ENCODE measurements at regions not wholly inside any gene's neighbourhood (a gene's known extent, or its start where the extent isn't known, plus 50 kb on each side); places are given as distances from the start of the nearest gene placed in this dataset.
"Not testable (repeated sequence)": the region's sequence is repeated elsewhere in the genome, so short reads cannot be mapped to it uniquely, and the experiment has no call there.

GRCh38 chr2:7430421-7430868, 513.2 kb downstream of the RNF144A start:
- no peak for DNase-seq (ENCODE audit: low spot score)

- peak; percentile 35 for DNase-seq (ENCODE audit: low spot score)
Measured at GRCh38 chr2:7430869-7431641, 513.8 kb downstream of the RNF144A start.

GRCh38 chr2:7432436-7432835, 515.2 kb downstream of the RNF144A start:
- DNase-seq (ENCODE audit: low spot score): no peak

DNA sequence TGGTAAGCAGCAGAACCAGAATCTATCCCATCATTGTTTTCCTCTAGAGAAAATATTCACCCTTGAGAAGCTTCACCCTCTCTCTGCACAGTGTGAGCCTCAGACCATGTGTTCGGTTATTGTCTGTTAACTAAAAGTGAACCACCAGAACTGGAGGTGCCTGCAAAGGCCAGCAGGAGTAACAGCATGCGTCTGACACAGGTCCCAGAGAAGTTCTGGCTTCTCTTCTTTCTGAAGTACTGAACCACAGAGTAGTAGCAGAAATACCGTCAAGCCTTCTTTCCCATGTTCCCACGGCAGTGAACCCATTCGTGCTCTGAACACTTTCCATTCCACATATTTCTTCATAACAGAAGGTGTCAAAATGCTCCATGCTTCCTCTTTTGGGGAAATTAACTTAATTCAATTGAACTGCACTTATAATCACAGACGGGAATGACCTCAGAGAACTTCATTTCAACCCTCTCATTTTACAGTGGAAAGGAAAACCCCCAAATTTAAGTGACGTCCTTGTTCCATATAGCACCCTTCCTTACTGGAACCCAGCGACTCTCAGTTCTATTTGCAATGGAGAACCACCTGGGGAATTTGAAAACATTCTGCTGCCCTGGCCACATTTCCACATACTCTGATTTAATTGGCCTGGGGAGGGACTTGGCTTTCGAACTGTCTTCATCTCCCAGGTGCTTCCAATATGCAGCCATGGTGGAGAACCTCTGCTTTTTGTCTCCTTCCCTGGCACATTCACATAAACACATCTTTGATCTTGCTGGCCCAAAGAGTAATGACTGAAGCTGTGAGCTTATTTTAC, 519.1 kb downstream of the RNF144A start:
- DNase-seq (ENCODE audit: low spot score): no peak

- DNase-seq (ENCODE audit: low spot score): no peak
Measured at GRCh38 chr2:7437141-7437540, 519.9 kb downstream of the RNF144A start.

DNA sequence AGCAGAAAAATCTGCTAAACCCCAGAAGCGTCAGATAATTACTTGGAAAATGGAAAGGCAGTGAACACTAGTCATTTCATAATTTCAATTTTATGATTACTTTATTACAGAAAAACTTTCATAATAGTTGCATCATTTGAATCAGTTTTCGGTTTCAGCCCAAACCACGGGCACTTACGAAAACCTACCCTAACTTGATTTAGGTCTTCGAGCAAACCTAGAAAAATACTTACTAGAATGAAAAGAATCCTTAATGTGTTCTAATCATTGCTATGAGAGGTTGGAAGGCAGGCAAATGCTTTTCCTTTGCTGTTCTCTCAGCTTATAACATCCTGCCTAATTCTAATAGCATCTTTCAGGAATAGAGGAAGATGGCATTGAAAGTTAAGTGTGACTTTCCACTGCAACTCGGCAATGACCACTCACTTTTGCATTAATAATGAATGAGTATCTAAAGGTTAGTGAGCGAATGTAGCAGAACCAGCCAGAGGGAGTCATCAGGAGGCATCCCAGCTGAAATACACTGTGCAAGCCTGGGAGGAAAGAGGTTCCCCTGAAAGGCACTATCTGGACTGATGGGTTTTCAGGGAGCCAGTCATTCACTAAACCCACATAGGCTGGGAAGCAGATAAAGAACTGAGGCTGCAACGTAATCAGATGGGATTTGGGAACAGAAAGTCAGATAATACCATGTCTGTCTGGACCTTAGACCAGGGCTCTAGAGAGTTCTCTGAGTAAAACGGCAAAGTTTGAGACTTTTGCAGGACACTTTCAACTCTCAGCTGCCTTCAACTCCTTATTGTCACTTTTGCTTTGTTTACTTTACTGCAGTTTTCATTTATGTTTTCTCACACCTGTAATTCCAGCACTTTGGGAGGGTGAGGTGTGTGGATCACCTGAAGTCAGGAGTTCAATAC, 520.8 kb downstream of the RNF144A start:
- no peak for DNase-seq (ENCODE audit: low spot score)

DNA sequence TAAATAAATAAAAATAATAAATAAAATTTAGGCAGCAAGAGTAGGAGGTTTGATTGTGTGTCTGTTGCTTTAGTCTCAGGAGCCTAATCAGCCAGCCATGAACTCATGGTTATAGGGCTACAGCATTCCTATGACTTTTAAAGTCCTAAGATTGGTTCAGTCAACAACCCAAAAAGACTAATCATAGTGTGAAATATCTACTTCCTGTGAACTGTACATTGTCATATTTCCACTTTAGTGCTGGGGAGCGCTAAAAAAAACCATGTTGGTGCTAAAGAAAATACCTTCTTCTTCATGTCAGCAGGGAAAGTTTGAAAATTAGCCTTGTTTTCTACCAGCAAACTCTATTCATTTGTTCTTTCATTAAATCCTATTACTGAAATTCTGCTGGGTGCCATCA, 521.6 kb downstream of the RNF144A start:
- no peak for DNase-seq (ENCODE audit: low spot score)

DNA sequence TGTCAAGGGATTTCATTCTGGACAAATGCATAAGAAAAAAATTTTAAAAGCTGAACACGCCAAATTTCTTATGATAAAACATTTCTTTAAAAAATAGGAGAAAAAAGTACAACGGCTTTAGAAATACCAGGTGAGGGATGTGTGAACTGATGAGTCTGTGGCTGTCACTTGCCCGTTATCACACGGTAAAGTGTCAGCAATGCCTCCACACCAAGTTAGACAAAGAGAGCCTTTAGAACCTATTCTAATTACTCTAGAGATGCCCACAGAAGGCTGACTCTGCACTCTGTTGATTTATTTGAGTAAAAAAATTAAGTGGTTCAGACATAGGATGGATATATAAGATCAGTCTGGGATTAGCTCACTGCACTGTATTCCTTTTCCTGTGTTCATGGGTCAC, 523.8 kb downstream of the RNF144A start:
- no peak for DNase-seq (ENCODE audit: low spot score)

DNA sequence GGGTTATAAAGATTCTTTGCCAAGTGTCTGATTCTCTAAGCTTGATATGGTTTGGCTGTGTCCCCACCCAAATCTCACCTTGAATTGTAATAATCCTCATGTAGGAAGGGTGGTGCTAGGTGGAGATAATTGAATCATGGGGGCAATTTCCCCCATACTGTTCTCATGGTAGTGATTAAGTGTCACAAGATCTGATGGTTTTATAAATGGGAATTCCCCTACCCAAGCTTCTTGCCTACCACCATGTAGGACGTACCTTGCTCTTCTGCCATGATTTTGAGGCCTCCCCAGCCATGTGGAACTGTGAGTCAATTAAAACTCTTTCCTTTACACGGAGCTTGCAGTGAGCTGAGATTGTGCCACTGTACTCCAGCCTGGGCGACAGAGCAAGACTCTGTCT, 524.6 kb downstream of the RNF144A start:
- not testable (repeated sequence) for DNase-seq (ENCODE audit: low spot score)

- no peak for DNase-seq (ENCODE audit: low spot score)
Measured at GRCh38 chr2:7444626-7445025, 527.4 kb downstream of the RNF144A start.

DNA sequence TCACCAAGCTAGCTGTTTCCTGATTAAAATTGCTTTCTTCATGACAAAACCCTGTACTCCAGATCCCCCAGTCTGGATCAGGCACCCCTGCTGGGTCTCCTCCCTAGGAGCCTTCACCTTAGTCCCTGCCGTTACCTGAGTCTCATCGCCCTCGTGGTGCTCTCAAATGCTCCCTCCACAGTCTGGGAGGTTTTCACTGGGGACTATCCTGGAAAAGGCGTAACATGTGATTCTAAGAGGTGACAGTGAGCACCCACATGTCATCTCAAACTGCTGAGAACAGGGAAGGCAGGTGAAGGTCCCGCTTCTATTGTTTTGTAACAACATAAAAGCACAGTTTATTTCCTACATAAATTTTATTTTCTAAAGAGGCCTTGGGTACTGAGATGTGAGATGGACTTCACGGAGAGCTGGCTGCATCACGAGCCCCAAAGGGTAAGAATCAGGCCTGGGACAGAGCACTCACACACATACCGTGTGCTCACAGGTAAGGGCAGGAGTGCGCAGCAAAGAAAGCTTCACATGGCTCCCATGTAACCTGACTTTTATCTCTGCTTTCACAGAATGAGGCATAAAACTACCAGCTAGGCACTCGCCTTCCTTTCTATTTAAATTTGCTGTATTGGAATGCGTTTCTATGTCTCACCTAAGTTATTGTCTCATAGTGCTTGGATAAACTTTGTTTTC, 531.5 kb downstream of the RNF144A start:
- DNase-seq (ENCODE audit: low spot score): no peak

- no peak for DNase-seq (ENCODE audit: low spot score)
Measured at GRCh38 chr2:7449298-7449697, 532.1 kb downstream of the RNF144A start.

DNA sequence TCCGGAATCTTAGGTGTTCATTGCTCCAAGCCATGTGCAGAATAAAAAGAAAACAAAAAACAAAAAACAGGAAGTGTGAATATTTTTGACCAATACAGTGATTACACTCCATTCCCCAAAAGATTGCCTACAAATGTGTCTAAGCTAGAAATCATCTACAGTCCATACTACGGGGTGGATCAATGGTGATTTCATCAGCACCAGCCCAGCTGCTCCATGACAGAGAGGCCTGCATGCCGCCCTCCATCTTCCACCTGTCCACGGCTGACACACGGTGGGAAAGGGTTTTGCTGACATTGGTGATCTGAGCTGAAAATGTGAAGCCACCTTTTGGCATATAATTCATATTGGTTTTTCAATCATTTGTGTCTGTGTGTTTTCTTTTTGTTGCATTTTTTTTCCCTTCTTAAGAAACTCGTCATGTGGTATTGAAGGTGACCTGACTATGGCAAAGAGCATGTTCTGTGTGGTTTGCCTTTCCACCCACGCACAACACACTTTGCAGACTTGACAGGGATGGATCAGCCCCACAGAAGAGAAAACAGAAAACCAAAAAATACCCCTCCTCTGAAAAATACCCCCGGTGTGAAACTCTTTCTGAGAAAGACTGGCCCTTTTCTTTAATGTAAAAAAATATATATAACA, 533.1 kb downstream of the RNF144A start:
- DNase-seq (ENCODE audit: low spot score): no peak

DNA sequence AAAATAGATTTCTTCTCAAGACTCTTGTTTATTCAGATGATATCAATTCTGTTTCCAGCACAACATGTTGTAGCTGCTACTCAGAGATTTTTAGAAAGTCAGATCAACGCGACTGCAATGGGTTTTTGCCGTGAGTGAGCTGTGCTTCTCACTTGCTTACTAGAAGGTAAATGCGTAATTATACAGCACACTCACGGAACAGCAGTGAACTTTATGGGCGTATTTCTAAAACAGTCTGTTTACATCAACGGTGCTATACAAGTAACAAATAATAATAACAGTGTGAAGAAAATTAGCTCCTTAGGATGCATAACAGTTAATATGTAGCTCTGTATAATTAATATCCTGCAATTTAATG, 533.6 kb downstream of the RNF144A start:
- DNase-seq (ENCODE audit: low spot score): no peak

GRCh38 chr2:7452110-7452876, 535.1 kb downstream of the RNF144A start:
- DNase-seq (ENCODE audit: low spot score): no peak

DNA sequence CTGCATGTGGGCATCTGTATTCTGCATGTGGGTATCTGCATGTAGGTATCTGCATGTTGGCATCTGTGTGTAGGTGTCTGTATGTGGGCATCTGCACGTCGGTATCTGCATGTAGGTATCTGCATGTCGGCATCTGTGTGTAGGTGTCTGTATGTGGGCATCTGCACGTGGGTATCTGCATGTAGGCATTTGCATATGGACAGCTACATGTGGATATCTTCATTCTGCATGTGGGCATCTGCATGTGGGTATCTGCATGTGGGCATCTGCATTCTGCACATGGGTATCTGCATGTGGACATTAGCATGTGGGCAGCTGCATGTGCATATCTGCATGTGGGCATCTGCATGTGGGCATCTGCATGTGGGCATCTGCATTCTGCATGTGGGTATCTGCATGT, 537.4 kb downstream of the RNF144A start:
- no peak for DNase-seq (ENCODE audit: low spot score)

- no peak for DNase-seq (ENCODE audit: low spot score)
Measured at GRCh38 chr2:7456762-7457161, 539.5 kb downstream of the RNF144A start.

GRCh38 chr2:7458066-7458465, 540.9 kb downstream of the RNF144A start:
- no peak for DNase-seq (ENCODE audit: low spot score)

DNA sequence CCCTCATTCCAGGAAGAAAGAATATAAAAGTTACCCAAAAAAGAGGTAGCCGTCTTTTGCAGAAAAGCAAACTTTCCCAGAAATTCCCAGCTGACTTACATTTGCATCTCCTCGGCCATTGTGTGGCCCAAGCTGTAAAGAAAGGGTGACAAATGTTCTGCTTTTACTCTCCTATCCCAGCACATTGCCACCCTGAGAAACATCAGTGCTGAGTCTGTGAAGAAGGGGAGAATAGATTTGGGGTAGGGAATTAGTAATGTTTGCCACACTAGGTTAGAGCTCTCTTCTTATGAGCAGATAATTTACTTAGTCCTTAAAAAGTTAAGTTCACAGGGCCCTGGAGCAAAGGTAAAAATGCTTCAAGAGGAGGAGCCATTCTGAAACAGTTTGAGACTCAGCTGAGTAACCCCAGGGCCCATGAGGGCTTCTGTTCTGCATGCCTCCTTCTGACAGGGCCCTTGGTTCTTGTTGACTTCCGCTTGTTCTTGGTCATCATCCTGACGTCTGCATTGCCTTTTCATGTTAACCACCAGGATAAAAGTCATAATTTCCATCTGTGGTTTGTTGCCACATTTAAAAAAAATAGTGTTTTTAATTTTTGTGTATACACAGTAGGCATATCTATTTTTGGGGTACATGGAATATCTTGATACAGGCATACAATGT, 550.7 kb downstream of the RNF144A start:
- no peak for DNase-seq (ENCODE audit: low spot score)

DNA sequence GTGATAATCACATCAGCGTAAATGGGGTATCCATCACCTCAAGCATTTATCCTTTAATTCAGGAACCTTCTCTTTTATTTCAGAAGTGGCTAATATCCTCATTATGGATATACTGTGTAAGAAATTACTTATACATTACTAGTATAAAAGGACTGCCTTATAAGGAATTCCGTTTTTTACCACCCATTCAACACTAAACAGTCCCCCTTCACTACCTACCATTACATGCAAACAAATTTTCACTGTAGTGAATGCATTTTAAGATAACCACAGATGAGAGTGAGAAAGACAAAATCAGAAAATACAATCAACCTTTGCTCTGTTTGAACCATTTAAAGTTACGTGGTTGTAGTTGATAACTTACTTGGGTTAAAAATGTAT, 551.2 kb downstream of the RNF144A start:
- no peak for DNase-seq (ENCODE audit: low spot score)
